Omental fat pad (tissue), 3 donors: ENCODE measurements at regions not wholly inside any gene's neighbourhood (a gene's known extent, or its start where the extent isn't known, plus 50 kb on each side); places are given as distances from the start of the nearest gene placed in this dataset.

Experiments
- ATAC-seq: fragments of 150-250 bp; one replicate; pipeline ENCODE4 v1.9.1; 2016; ENCODE audit warnings: mild to moderate bottlenecking, moderate library complexity; ENCODE audit not compliant: low FRiP score
- DNase-seq: peaks from one replicate; pipeline ENCODE4 v3.0.0-alpha.2; 2019; ENCODE audit warnings: low spot score
- TF ChIP-seq, protein P1 (sequence below), 3 donors: fragments of 450-650 bp; IDR thresholded peaks; one replicate each; pipeline ENCODE4 v1.5.1; 2016 to 2017; ENCODE audit warnings: antibody characterized with exemption in 3 of 3, mild to moderate bottlenecking in 3 of 3, moderate library complexity in 2 of 3

DNA sequence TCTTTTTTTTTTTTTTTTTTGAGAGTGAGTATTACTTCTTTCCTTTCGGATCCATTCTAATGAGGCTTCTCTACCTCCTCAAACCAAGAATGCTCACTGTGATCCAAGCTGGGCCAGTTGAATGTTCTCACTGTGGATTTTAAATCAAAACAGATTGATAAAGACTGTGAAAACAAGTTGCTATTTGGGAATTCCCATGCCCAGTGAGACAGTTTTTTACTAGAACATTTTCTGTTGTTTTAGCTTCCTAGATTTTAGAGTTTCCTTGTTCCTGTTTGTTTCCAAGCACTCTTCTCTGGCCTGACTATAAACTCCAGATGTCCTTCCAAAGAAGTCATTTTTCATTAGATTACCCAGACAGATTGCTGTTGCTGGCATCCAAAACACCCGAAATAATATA lies 60.1 kb upstream of the GALNT15 start:
- DNase-seq (no peak), ATAC-seq (no peak)
- TF ChIP-seq, protein P1, sequence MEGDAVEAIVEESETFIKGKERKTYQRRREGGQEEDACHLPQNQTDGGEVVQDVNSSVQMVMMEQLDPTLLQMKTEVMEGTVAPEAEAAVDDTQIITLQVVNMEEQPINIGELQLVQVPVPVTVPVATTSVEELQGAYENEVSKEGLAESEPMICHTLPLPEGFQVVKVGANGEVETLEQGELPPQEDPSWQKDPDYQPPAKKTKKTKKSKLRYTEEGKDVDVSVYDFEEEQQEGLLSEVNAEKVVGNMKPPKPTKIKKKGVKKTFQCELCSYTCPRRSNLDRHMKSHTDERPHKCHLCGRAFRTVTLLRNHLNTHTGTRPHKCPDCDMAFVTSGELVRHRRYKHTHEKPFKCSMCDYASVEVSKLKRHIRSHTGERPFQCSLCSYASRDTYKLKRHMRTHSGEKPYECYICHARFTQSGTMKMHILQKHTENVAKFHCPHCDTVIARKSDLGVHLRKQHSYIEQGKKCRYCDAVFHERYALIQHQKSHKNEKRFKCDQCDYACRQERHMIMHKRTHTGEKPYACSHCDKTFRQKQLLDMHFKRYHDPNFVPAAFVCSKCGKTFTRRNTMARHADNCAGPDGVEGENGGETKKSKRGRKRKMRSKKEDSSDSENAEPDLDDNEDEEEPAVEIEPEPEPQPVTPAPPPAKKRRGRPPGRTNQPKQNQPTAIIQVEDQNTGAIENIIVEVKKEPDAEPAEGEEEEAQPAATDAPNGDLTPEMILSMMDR (IDR thresholded peaks at IDR 0.05): no peak

DNA sequence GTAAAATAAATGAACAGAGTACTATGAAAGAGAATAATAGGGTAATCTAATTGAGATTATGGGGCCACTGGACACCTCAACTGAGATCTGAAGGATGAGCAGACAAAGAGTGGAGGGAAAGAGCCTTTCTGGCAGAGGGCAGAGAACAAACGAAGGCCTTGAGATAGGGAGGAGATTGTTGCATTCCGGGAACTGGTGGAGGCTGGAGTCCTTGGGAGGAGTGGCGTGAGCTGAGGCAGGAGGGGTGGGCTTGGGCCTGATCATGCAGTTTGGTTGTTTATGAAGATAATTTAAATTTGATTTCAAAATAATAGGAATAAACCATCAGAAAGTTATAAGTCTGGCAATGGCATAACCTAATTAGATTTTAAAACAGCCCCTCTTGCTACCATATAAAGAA lies 59.5 kb upstream of the GALNT15 start:
- ATAC-seq: no peak

DNA sequence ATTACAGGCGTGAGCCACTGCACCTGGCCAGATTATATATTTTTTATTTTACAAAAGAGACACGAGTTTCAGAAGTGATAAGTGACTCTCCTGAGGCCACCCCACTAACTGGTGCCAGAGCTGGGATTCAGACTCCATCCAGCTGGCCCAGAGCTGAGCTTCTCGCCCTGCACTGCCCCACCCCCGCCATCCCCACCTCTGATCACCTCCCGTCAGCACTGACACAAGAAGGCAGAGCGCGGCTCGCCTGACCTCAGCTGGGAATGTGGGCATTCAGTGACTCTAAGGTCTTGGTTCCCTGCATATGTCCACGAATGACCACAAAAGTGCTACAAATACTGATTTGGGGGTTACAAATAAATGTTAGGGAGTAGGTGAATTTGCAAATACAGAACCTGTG lies 56.1 kb upstream of the GALNT15 start:
- no peak for ATAC-seq
- TF ChIP-seq, protein P1 (IDR thresholded peaks at IDR 0.05): no peak
- no peak for DNase-seq

More for the DNA sequence above, 59.5 kb upstream of the GALNT15 start:
- TF ChIP-seq, protein P1 (IDR thresholded peaks at IDR 0.05): no peak
- no peak for DNase-seq

DNA sequence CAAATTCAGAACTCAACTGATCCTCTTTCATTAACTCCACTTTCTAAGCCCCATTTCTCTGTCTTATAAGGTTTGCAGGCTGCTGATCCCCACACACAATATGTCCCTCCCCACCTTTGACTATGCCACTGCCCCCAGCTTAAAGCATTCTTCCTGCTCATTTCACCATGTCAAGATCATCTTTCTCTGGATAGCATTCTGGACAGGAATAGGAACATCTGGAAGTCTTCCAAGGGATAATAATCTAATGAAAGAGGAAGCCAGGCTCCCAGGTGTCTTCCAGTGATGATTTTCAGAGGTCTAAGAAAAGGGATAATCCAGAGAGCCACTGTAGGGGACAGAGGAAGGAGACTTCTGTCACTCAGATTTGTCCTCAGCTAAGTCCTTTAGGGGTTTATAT lies 54.6 kb upstream of the GALNT15 start:
- DNase-seq: no peak
- TF ChIP-seq, protein P1 (IDR thresholded peaks at IDR 0.05): no peak
- ATAC-seq: no peak

DNA sequence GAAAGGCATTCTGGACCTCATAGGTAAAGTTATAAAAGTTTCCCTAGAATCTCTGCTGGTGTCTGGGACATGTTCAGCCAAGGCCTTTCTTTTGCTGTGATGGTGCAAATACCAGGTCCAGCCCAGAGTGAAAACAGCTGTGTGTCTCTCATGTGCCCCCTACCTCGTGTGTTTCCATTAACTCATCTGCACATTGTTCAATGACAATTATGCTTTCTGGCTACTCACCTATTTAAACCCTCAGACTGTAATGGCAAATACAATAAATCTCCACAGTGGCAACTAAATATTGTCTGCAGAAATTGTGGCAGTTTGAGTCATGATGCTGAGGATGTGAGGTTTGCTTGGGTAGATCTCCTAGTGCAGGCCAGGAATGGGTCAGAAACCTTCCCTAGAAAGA lies 53.1 kb upstream of the GALNT15 start:
- TF ChIP-seq, protein P1 (IDR thresholded peaks at IDR 0.05): no peak
- DNase-seq: no peak

DNA sequence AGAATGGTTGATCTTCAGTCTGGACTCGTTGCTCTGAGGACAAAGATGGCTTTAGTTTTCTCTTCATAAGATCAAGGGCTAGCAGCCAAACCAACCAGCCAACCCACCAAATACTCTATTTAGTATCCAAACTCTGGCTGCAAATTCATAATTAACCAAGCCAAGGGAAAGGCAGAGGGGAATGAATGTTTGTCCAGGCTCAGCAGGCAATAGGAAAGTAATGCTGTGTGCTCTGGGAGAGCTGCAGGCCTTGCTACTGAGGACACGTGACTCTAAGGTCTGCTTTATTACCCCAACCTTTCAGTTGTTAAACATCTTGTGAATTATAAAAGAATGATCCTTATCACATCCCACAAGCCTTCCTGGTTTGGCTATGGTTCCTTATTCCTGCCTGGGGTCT lies 52.3 kb upstream of the GALNT15 start:
- DNase-seq (no peak), ATAC-seq (no peak)
- TF ChIP-seq, protein P1 (IDR thresholded peaks at IDR 0.05): no peak

More for the DNA sequence above, 53.1 kb upstream of the GALNT15 start:
- no peak for ATAC-seq

DNA sequence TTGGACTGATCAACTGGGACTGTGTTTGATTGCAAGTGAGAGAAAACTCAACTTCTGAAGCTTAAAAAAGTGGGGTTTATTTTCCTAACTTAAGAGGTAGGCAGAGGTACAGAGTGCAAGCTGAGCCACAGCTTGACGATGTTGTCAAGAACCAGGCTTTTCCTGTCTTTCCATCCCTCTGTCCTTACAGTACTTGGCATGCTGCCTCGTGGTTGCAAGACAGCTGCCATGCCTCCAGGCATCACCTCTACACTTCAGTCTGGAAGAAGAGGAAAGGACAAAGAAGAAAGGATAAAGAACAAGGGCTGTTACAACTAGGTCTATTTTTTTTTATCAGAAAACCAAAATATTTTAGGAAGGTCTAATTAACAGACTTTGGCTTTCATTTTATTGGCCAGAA lies 51.8 kb upstream of the GALNT15 start:
- DNase-seq (no peak), ATAC-seq (no peak)
- TF ChIP-seq, protein P1 (IDR thresholded peaks at IDR 0.05): no peak
